ENCODE measurements at regions not wholly inside any gene's neighbourhood (a gene's known extent, or its start where the extent isn't known, plus 50 kb on each side); places are given as distances from the start of the nearest gene placed in this dataset.

DNA sequence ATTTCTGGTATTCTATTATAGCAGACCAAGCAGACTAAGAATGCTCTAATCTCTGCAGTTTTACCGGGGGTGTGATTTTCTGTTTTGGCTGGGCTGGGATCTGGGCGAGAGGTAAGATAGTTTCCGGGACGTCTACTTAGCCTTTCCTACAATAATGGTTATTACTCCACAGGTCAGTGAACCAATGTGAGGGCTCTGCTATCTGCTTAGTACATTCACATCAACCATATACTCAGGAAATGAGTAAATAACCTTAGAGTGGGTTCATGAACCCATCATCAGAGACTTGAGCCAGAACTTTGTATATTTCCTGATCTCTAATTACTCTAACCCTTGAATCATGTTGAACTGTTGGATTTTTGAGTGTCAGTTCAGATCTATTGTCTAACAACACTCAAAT is 90.1 kb upstream of the NOL4 start:
- TF ChIP-seq TAF1 (IDR thresholded peaks at IDR 0.05; ENCODE audit: borderline replicate concordance, insufficient read depth, low read length) = no peak
- TF ChIP-seq FOXP2 (optimal IDR thresholded peaks at IDR 0.05; ENCODE audit: borderline replicate concordance, extremely low read depth, extremely low read length, insufficient read depth) = no peak
- no peak for TF ChIP-seq POLR2AphosphoS5 (IDR thresholded peaks at IDR 0.05; ENCODE audit: low read depth, low read length)
- no peak for TF ChIP-seq SIN3A (IDR thresholded peaks at IDR 0.05; ENCODE audit: borderline replicate concordance, insufficient read depth, low read length)
- TF ChIP-seq, protein P1, sequence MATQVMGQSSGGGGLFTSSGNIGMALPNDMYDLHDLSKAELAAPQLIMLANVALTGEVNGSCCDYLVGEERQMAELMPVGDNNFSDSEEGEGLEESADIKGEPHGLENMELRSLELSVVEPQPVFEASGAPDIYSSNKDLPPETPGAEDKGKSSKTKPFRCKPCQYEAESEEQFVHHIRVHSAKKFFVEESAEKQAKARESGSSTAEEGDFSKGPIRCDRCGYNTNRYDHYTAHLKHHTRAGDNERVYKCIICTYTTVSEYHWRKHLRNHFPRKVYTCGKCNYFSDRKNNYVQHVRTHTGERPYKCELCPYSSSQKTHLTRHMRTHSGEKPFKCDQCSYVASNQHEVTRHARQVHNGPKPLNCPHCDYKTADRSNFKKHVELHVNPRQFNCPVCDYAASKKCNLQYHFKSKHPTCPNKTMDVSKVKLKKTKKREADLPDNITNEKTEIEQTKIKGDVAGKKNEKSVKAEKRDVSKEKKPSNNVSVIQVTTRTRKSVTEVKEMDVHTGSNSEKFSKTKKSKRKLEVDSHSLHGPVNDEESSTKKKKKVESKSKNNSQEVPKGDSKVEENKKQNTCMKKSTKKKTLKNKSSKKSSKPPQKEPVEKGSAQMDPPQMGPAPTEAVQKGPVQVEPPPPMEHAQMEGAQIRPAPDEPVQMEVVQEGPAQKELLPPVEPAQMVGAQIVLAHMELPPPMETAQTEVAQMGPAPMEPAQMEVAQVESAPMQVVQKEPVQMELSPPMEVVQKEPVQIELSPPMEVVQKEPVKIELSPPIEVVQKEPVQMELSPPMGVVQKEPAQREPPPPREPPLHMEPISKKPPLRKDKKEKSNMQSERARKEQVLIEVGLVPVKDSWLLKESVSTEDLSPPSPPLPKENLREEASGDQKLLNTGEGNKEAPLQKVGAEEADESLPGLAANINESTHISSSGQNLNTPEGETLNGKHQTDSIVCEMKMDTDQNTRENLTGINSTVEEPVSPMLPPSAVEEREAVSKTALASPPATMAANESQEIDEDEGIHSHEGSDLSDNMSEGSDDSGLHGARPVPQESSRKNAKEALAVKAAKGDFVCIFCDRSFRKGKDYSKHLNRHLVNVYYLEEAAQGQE (IDR thresholded peaks at IDR 0.05; ENCODE audit: insufficient read depth in 1 of 2, low read depth in 2 of 2, low read length in 2 of 2) = no peak

DNA sequence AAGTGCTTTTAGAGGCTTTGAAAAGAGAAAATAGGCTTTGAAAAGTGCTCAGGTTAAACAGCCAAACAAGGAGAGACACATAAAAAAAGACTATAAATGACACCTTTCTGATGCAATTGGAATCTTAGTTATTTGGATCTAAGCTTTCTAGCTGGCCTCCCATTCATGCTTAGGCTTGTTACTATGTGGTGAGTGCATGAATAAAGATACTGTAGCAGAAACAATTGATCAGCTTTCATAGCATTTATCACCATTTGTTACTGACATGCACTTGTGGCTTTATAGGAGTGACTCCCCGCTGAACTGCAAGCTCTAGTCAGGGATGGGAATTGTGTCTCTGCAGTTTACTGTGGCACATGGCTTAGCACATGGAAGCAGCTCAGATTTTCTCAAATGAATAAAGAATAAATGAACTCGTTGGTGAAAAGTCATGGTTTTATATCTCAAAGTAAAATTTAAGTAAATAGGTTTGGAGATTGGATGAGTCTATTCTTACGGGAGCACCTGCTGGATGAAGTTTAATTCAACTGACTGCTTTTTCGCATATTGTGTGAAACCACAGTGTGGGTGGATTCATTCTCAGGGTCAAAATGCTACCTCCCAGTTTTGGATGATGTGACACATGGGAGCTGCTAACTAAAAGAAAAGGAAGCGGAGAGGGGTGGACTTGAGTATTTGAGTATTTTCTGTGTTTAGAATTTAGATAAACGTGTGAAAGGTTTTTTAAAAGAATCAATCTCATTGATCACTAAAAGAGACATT is 91.1 kb upstream of the NOL4 start:
- TF ChIP-seq, protein P1 (IDR thresholded peaks at IDR 0.05; ENCODE audit: insufficient read depth in 1 of 2, low read depth in 2 of 2, low read length in 2 of 2) = no peak
- TF ChIP-seq POLR2AphosphoS5 (IDR thresholded peaks at IDR 0.05; ENCODE audit: low read depth, low read length) (no peak), TAF1 (IDR thresholded peaks at IDR 0.05; ENCODE audit: borderline replicate concordance, insufficient read depth, low read length) (no peak), SIN3A (IDR thresholded peaks at IDR 0.05; ENCODE audit: borderline replicate concordance, insufficient read depth, low read length) (no peak), FOXP2 (optimal IDR thresholded peaks at IDR 0.05; ENCODE audit: borderline replicate concordance, extremely low read depth, extremely low read length, insufficient read depth) (no peak)

DNA sequence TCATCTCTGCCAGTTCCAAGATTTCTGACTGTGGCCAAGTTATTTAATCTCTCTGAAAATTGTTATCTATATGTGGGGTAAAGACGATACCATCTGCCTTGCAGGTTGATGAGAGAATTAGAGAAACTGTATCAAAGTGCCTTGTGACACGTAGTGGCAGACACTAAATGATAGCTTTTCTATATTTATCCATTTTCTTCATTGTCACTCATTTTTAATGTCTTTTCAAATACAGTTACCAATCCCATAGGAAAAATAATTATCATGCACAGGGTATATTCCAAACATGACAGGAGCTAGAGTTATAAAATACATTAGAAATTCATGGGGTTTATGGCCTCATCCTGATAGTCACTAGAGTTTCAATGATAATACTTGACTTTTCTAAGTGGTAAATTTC is 95.6 kb upstream of the NOL4 start:
- TF ChIP-seq FOXP2 (optimal IDR thresholded peaks at IDR 0.05; ENCODE audit: borderline replicate concordance, extremely low read depth, extremely low read length, insufficient read depth) (no peak), SIN3A (IDR thresholded peaks at IDR 0.05; ENCODE audit: borderline replicate concordance, insufficient read depth, low read length) (no peak), POLR2AphosphoS5 (IDR thresholded peaks at IDR 0.05; ENCODE audit: low read depth, low read length) (no peak), TAF1 (IDR thresholded peaks at IDR 0.05; ENCODE audit: borderline replicate concordance, insufficient read depth, low read length) (no peak)
- TF ChIP-seq, protein P1 (IDR thresholded peaks at IDR 0.05; ENCODE audit: insufficient read depth in 1 of 2, low read depth in 2 of 2, low read length in 2 of 2) = no peak

DNA sequence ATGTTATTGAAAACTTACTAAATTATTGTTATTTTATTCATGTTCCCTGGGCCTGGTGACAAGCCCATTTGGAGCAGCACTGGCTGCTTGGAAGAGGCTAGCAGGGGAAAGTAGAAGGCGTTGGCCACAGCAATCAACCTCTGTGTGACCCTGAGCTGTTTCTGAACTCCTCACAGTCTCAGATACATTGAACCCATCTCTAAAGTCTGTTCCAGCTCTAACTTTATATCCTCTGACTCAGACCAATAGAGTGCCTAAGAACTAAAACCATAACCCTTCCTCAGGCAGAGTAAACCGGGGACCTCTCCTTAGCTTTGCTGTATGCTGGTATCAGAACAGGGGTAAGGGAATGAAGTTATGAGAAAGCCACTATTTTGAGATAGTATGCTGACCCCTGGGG is 96.4 kb upstream of the NOL4 start:
- TF ChIP-seq POLR2AphosphoS5 (IDR thresholded peaks at IDR 0.05; ENCODE audit: low read depth, low read length) = no peak
- TF ChIP-seq FOXP2 (optimal IDR thresholded peaks at IDR 0.05; ENCODE audit: borderline replicate concordance, extremely low read depth, extremely low read length, insufficient read depth) = no peak
- no peak for TF ChIP-seq TAF1 (IDR thresholded peaks at IDR 0.05; ENCODE audit: borderline replicate concordance, insufficient read depth, low read length)
- TF ChIP-seq, protein P1 (IDR thresholded peaks at IDR 0.05; ENCODE audit: insufficient read depth in 1 of 2, low read depth in 2 of 2, low read length in 2 of 2) = no peak
- no peak for TF ChIP-seq SIN3A (IDR thresholded peaks at IDR 0.05; ENCODE audit: borderline replicate concordance, insufficient read depth, low read length)

Data from PFSK-1 (cell line).